CD4-positive, CD25-positive, alpha-beta regulatory T cell (primary cell): ENCODE measurements at regions not wholly inside any gene's neighbourhood (a gene's known extent, or its start where the extent isn't known, plus 50 kb on each side); places are given as distances from the start of the nearest gene placed in this dataset.

ENCODE experiments used
- ATAC-seq, 2 donors: fragments of 150-1000 bp; cut with Tn5 transposase; one replicate each; pipeline ENCODE4 v1.10.0; 2021; ENCODE audit warnings: low read depth in 2 of 2, moderate number of reproducible peaks in 2 of 2, moderate library complexity in 1 of 2
- DNase-seq, 3 donors: peaks; one replicate each; pipeline versions ENCODE4 v3.0.0 to v3.0.0-alpha.2; 2012 to 2022; ENCODE audit warnings: mixed read lengths in 1 of 3
- H3K27ac ChIP-seq: one replicate; pipeline ENCODE4 v1.7.0; 2013; ENCODE audit warnings: mild to moderate bottlenecking, low read length; ENCODE audit not compliant: insufficient read depth, poor library complexity, severe bottlenecking
- H3K27me3 ChIP-seq: one replicate; pipeline ENCODE4 v1.7.0; 2013; ENCODE audit warnings: low read length; ENCODE audit not compliant: control insufficient read depth, insufficient read depth
- H3K36me3 ChIP-seq: one replicate; pipeline ENCODE4 v1.7.0; 2013; ENCODE audit warnings: mild to moderate bottlenecking, low read length, moderate library complexity; ENCODE audit not compliant: control insufficient read depth, insufficient read depth
- H3K4me1 ChIP-seq: 2 replicates; pipeline ENCODE4 v1.7.0; 2013; ENCODE audit warnings: mild to moderate bottlenecking, low read length; ENCODE audit not compliant: insufficient read depth, control insufficient read depth, poor library complexity, severe bottlenecking
- H3K4me3 ChIP-seq: one replicate; pipeline ENCODE4 v1.7.0; 2013; ENCODE audit warnings: low read depth, mild to moderate bottlenecking, low read length, moderate library complexity
- H3K9me3 ChIP-seq, 2 experiments: 1 replicate in 1 of 2; 2 replicates in 1 of 2; pipeline ENCODE4 v1.7.0; 2013; ENCODE audit warnings: low read length in 2 of 2, mild to moderate bottlenecking in 1 of 2, moderate library complexity in 1 of 2; ENCODE audit not compliant: control insufficient read depth in 2 of 2
- H3K27ac Mint-ChIP-seq, 3 donors: one replicate each; pipeline ENCODE4 v1.8.0; 2020 to 2022; ENCODE audit warnings: mild to moderate bottlenecking in 3 of 3, mixed read lengths in 3 of 3, moderate library complexity in 2 of 3
- H3K27me3 Mint-ChIP-seq: one replicate; pipeline ENCODE4 v1.8.0; 2022; ENCODE audit warnings: mild to moderate bottlenecking, mixed read lengths
- H3K36me3 Mint-ChIP-seq: one replicate; pipeline ENCODE4 v1.8.0; 2020; ENCODE audit warnings: mixed read lengths
- H3K4me1 Mint-ChIP-seq, 4 donors: one replicate each; pipeline ENCODE4 v1.8.0; 2020 to 2022; ENCODE audit warnings: mixed read lengths in 4 of 4, mild to moderate bottlenecking in 1 of 4
- H3K4me3 Mint-ChIP-seq, 4 donors: one replicate each; pipeline ENCODE4 v1.8.0; 2020 to 2022; ENCODE audit warnings: mild to moderate bottlenecking in 4 of 4, mixed read lengths in 4 of 4, moderate library complexity in 3 of 4
- H3K9me3 Mint-ChIP-seq, 7 donors: one replicate each; pipeline ENCODE4 v1.8.0; 2020 to 2022; ENCODE audit warnings: mixed read lengths in 7 of 7, mild to moderate bottlenecking in 3 of 7, moderate library complexity in 2 of 7

DNA sequence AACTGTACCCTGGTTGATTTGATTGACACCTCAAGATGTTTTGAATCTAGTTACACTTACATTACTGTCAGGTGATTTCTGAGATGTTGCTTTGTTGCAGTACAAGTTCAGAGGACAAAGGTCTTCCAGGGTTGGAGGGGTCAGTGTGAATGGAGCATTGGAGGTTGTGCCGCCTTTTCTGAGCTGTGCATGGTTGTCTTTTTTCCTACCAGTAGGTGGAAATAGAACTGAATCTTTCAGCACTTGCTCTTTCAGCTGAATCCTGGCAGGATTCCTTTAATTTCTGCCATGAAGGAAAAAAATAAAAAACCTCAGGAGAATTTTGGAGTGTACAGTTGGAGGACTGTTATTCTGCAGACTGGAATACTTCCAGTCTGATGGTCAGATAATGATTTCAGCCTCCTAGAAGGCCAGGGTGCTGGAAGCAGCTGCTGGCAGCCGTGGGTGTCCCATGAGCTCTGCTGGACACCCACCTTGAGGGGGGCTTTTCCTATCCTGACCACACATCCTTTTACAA lies 82.7 kb downstream of the PLCE1 start:
- Histone ChIP-seq H3K27ac (no peak overlapping the region), H3K4me1 (no peaks in the 10 kb centered on the region), H3K4me3 (no peak overlapping the region), H3K27me3 (no peaks in the 10 kb centered on the region), H3K9me3 (no peaks in the 10 kb centered on the region), H3K36me3 (no peaks in the 10 kb centered on the region)
- H3K27me3 Mint-ChIP-seq = no peaks in the 10 kb centered on the region
- DNase-seq (no peak), ATAC-seq (no peak)
- H3K4me1 Mint-ChIP-seq = no peaks in the 10 kb centered on the region
- no peak overlapping the region for H3K4me3 Mint-ChIP-seq
- no peaks in the 10 kb centered on the region for H3K36me3 Mint-ChIP-seq
- H3K9me3 Mint-ChIP-seq = peaks cover 0 to 6% (median 3%) of the 10 kb centered on the region in 7 donors
- no peak overlapping the region for H3K27ac Mint-ChIP-seq

DNA sequence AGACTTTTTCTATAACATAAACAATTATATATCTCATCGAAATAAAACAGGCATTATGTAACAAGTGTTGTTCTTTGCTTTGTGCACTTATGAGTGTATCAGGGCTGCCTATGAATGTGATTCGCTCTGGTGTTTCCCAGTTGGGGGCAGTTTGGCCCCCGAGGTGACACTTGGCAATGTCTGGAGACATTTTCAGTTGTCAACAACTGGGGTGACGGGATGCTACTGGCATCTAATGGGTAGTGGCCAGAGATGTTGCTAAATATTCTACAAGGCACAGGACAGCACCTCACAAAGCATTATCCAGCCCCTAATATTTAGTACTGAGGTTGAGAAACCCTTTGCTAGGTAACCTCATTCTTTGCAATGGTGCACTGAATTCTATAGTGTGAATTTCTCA lies 83.3 kb downstream of the PLCE1 start:
- no peak overlapping the region for H3K27ac ChIP-seq
- H3K27me3 ChIP-seq = no peaks in the 10 kb centered on the region
- H3K4me1 ChIP-seq = no peaks in the 10 kb centered on the region
- Mint-ChIP-seq H3K9me3 (peaks cover 0 to 10% (median 3%) of the 10 kb centered on the region in 7 donors), H3K36me3 (no peaks in the 10 kb centered on the region), H3K4me3 (no peak overlapping the region), H3K27ac (no peak overlapping the region), H3K4me1 (no peaks in the 10 kb centered on the region), H3K27me3 (no peaks in the 10 kb centered on the region)
- no peaks in the 10 kb centered on the region for H3K36me3 ChIP-seq
- no peak for ATAC-seq
- no peak for DNase-seq
- no peak overlapping the region for H3K4me3 ChIP-seq
- H3K9me3 ChIP-seq = peaks cover 0 to 4% of the 10 kb centered on the region in 2 experiments

DNA sequence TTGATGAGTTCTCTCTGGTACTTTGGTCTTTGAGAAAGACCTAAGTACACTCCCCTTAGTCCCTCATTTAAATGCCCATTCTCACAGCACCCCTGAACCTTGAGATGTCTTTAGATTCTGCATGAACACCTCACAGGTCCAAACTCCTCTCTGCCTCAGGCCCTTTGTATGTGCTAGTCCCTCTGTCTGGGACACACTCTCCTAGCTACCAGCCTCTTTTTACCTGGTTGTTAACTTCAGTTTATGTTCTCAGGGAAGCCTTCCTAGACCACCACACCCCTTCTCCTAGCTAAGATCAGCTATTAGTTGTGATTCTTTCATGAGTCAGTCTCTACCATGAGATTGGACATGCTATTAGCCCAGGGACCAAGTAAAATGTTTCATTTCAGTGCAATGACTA lies 86.4 kb downstream of the PLCE1 start:
- Mint-ChIP-seq H3K4me3 (no peak overlapping the region), H3K27ac (no peak overlapping the region)

DNA sequence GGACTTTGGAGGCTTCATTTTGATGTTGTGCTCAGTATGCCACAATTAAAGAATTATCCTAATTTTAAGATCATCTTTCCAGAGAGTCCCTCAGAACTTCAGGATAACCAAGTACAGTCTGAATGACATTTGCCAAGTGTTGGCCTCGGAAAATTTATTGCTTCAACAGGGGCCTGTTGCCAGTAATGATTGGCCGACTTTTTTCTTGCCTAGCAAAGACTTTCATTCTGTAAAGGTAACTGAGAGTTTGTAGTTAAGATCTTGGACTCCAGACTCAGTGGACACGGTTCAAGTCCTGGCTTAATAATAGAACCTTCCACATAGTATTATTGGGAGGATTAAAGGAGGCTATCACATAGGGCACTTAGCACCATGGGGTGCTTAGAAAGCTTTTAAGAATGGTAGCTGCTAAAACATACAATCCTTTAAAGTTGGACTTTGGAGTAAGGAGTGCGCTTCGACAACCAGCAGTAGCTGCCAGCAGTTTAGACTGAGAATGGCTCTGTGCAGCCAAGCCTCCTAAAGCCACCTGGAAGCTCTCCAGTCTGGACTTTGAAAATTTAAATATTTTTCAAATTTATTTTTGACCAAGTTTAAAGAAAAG lies 90.0 kb downstream of the PLCE1 start:
- Histone ChIP-seq H3K27ac (no peak overlapping the region), H3K4me3 (no peak overlapping the region), H3K9me3 (peaks cover 0 to 4% of the 10 kb centered on the region in 2 experiments), H3K27me3 (peaks cover under 1% of the 10 kb centered on the region), H3K4me1 (no peaks in the 10 kb centered on the region), H3K36me3 (no peaks in the 10 kb centered on the region)
- Mint-ChIP-seq H3K27ac (no peak overlapping the region), H3K4me3 (no peak overlapping the region), H3K4me1 (no peaks in the 10 kb centered on the region), H3K9me3 (peaks cover 0 to 11% (median 2%) of the 10 kb centered on the region in 7 donors), H3K36me3 (no peaks in the 10 kb centered on the region), H3K27me3 (no peaks in the 10 kb centered on the region)
- no peak for ATAC-seq
- no peak for DNase-seq

More for the DNA sequence above, 86.4 kb downstream of the PLCE1 start:
- ATAC-seq (no peak), DNase-seq (no peak)
- Mint-ChIP-seq H3K9me3 (peaks cover 0 to 11% (median 3%) of the 10 kb centered on the region in 7 donors), H3K4me1 (no peaks in the 10 kb centered on the region), H3K27me3 (no peaks in the 10 kb centered on the region), H3K36me3 (no peaks in the 10 kb centered on the region)
- no peaks in the 10 kb centered on the region for H3K27me3 ChIP-seq
- H3K4me1 ChIP-seq = no peaks in the 10 kb centered on the region
- H3K4me3 ChIP-seq = no peak overlapping the region
- H3K27ac ChIP-seq = no peak overlapping the region
- no peaks in the 10 kb centered on the region for H3K36me3 ChIP-seq
- peaks cover 0 to 4% of the 10 kb centered on the region in 2 experiments for H3K9me3 ChIP-seq

DNA sequence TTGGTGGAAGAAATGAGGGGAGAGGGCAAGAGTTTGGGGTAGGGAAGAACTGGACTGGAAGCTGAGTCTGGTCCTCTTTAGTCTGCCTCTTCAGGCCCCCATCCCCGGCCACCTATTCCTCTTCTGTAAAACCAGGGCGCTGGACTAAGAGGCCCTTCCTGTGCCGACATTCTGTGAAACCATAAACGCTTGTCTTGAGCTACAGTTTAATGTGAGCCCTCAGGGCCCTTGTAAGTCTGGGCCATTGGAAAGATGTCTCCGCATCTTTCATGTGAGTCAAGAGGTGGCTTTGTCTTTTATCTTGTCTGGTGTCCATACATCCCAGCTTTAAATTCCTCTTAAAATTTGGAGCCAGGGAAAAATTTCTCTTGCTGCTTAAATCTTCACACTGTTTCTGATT lies 90.6 kb downstream of the PLCE1 start:
- H3K4me1 Mint-ChIP-seq = no peaks in the 10 kb centered on the region
- H3K9me3 ChIP-seq = peaks cover 0 to 4% of the 10 kb centered on the region in 2 experiments
- no peak overlapping the region for H3K27ac ChIP-seq
- H3K36me3 Mint-ChIP-seq = no peaks in the 10 kb centered on the region
- H3K4me3 ChIP-seq = no peak overlapping the region
- H3K9me3 Mint-ChIP-seq = peaks cover 0 to 11% (median 2%) of the 10 kb centered on the region in 7 donors
- ATAC-seq (no peak), DNase-seq (no peak)
- H3K4me3 Mint-ChIP-seq = no peak overlapping the region
- no peaks in the 10 kb centered on the region for H3K27me3 Mint-ChIP-seq
- H3K4me1 ChIP-seq = no peaks in the 10 kb centered on the region
- no peaks in the 10 kb centered on the region for H3K36me3 ChIP-seq
- no peak overlapping the region for H3K27ac Mint-ChIP-seq
- peaks cover 2% of the 10 kb centered on the region for H3K27me3 ChIP-seq

DNA sequence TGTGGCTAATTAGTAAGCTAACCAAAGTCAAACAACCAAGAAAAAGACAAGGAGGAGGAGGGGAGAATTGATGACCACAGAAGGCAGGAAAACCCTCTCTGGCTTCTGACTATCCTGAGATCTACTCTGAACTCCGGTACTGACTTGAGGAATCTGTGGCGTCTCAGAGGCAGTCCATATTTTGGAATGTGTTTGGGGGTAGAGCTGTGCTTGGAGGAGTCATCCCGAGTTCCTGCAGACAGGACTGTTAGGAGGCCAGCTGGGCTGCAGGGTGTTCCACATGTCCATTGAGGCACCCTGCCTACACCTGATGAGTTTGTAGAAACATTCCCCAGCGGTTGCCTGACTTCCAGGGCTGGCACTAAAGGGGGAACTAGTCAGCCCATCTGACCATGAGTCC lies 91.6 kb downstream of the PLCE1 start:
- Mint-ChIP-seq H3K27me3 (no peaks in the 10 kb centered on the region), H3K27ac (no peak overlapping the region), H3K36me3 (no peaks in the 10 kb centered on the region), H3K4me1 (no peaks in the 10 kb centered on the region), H3K4me3 (no peak overlapping the region), H3K9me3 (peaks cover 0 to 11% (median 0%) of the 10 kb centered on the region in 7 donors)
- Histone ChIP-seq H3K4me1 (no peaks in the 10 kb centered on the region), H3K9me3 (peaks cover 0 to 4% of the 10 kb centered on the region in 2 experiments), H3K4me3 (no peak overlapping the region), H3K36me3 (no peaks in the 10 kb centered on the region), H3K27ac (no peak overlapping the region), H3K27me3 (peaks cover 2% of the 10 kb centered on the region)
- ATAC-seq (no peak), DNase-seq (no peak)

DNA sequence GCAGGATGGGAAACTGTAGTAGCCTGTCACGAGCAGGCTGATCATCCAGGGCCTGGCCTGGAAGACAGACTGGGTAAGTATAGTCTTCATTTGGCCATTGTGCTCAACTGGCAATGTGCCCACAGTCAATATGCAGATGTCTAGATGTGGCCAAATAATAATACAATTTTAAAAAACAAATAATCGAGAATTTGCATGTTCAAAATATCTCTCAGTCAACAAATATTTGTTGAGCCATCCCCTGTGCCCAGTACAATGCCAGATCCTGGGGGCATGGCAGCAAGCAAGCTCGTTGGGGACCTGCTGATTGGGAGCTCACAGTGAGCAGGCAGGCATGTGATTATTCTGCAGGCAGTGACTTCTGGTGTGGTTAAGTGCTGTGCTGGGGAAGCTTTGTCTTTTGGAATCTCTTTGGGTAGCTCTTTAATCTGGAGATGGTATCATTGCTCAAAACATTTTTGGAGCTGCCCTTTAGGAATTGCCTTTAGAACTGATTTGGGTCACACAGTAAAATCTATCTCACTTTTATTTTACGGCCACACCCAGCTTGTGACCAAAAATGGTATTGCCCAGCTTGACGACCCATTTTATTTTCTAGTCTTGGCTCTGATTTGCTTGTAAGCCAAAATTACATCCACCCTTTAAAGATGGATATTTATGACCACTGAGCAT lies 92.2 kb downstream of the PLCE1 start:
- peaks cover 0 to 4% of the 10 kb centered on the region in 2 experiments for H3K9me3 ChIP-seq
- no peaks in the 10 kb centered on the region for H3K4me1 ChIP-seq
- Mint-ChIP-seq H3K36me3 (no peaks in the 10 kb centered on the region), H3K4me1 (no peaks in the 10 kb centered on the region), H3K27me3 (no peaks in the 10 kb centered on the region), H3K9me3 (peaks cover 0 to 11% (median 0%) of the 10 kb centered on the region in 7 donors), H3K27ac (no peak overlapping the region), H3K4me3 (no peak overlapping the region)
- no peaks in the 10 kb centered on the region for H3K36me3 ChIP-seq
- no peak overlapping the region for H3K4me3 ChIP-seq
- no peak for ATAC-seq
- H3K27ac ChIP-seq = no peak overlapping the region
- H3K27me3 ChIP-seq = peaks cover 2% of the 10 kb centered on the region
- no peak for DNase-seq
